Sigmoid colon (tissue), 3 donors: ENCODE measurements at regions not wholly inside any gene's neighbourhood (a gene's known extent, or its start where the extent isn't known, plus 50 kb on each side); places are given as distances from the start of the nearest gene placed in this dataset.

Experiments
- POLR2A ChIP-seq, 2 donors: fragments of 450-650 bp; IDR thresholded peaks; one replicate each; pipeline ENCODE4 v1.6.1; 2016; ENCODE audit warnings: antibody characterized with exemption in 2 of 2, mild to moderate bottlenecking in 2 of 2, moderate library complexity in 2 of 2
- TF ChIP-seq, protein P1 (sequence below), 4 experiments: fragments of 450-650 bp in 3 of 4; fragments of 200-600 bp in 1 of 4; IDR thresholded peaks; one replicate each; pipeline ENCODE4 v1.5.1; 2016 to 2019; ENCODE audit warnings: antibody characterized with exemption in 4 of 4, mild to moderate bottlenecking in 3 of 4, moderate library complexity in 2 of 4

GRCh38 chr10:130775311-130775710, 536.2 kb downstream of the TCERG1L start:
- TF ChIP-seq, protein P1, sequence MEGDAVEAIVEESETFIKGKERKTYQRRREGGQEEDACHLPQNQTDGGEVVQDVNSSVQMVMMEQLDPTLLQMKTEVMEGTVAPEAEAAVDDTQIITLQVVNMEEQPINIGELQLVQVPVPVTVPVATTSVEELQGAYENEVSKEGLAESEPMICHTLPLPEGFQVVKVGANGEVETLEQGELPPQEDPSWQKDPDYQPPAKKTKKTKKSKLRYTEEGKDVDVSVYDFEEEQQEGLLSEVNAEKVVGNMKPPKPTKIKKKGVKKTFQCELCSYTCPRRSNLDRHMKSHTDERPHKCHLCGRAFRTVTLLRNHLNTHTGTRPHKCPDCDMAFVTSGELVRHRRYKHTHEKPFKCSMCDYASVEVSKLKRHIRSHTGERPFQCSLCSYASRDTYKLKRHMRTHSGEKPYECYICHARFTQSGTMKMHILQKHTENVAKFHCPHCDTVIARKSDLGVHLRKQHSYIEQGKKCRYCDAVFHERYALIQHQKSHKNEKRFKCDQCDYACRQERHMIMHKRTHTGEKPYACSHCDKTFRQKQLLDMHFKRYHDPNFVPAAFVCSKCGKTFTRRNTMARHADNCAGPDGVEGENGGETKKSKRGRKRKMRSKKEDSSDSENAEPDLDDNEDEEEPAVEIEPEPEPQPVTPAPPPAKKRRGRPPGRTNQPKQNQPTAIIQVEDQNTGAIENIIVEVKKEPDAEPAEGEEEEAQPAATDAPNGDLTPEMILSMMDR (IDR thresholded peaks at IDR 0.05), result no peak
- TF ChIP-seq POLR2A (IDR thresholded peaks at IDR 0.05), result no peak
